Psoas muscle (tissue), 7 donors: ENCODE measurements at regions not wholly inside any gene's neighbourhood (a gene's known extent, or its start where the extent isn't known, plus 50 kb on each side); places are given as distances from the start of the nearest gene placed in this dataset.
A peak's percentile ranks its signal among the peaks of the same experiment; 100 is the strongest.

Experiments used
- ATAC-seq, 4 donors: fragments of 200-7000 bp; cut with Tn5 transposase; one replicate each; pipeline ENCODE4 v1.9.1; 2020; ENCODE audit warnings: moderate library complexity in 3 of 4, mild to moderate bottlenecking in 2 of 4
- DNase-seq, 2 donors: peaks; one replicate each; pipeline ENCODE4 v3.0.0-alpha.2; 2020
- H3K27ac ChIP-seq: fragments of 200-600 bp; one replicate; pipeline ENCODE4 v1.8.0; 2022
- H3K27me3 ChIP-seq, 3 donors: fragments of 200-600 bp in 1 of 3; one replicate each; pipeline versions ENCODE4 v1.6.1 to v1.8.0; 2013 to 2022; ENCODE audit warnings: low read length in 2 of 3, mild to moderate bottlenecking in 2 of 3, moderate library complexity in 1 of 3; ENCODE audit not compliant: insufficient read depth in 3 of 3
- H3K36me3 ChIP-seq, 2 donors: fragments of 200-600 bp in 1 of 2; one replicate each; pipeline versions ENCODE4 v1.6.1 to v1.8.0; 2013 to 2022; ENCODE audit warnings: low read depth in 1 of 2, mild to moderate bottlenecking in 1 of 2, moderate library complexity in 1 of 2; ENCODE audit not compliant: insufficient read depth in 1 of 2
- H3K4me1 ChIP-seq: fragments of 200-600 bp; one replicate; pipeline ENCODE4 v1.8.0; 2022
- H3K4me3 ChIP-seq: fragments of 200-600 bp; one replicate; pipeline ENCODE4 v1.8.0; 2022; ENCODE audit warnings: mild to moderate bottlenecking
- H3K9me3 ChIP-seq: fragments of 200-600 bp; one replicate; pipeline ENCODE4 v1.8.0; 2022
- CTCF ChIP-seq: fragments of 200-600 bp; IDR thresholded peaks from one replicate; pipeline ENCODE4 v1.8.0; 2022; ENCODE audit warnings: antibody characterized with exemption
- WGBS, 3 donors: extraction: QIAGEN DNeasy Blood & Tissue Kit; methylation state at CpG; one replicate each; pipeline versions ENCODE4 v1.1.6 to v1.1.7; 2013; 5-methylcytosine and 5-hydroxymethylcytosine counted together
- intact Hi-C, 2 donors: fragments of 100-400 bp; cut with DNase I; formaldehyde crosslinking; loops; one replicate each; pipeline versions ENCODE4 v1.11.0 to v1.14.2; 2022
- donor health status: healthy with polysubstance abuse.
- donor health status: DM: no; HTN: no; CAD: no; lungs with moderate emphysema.
- donor health status: Bipolar disorder and iron deficiency.
- donor health status: healthy.
- donor health status: DM: yes; HTN: yes; CAD: no.
- donor health status: DM: no; HTN: no; CAD: no.
- donor health status: DM: yes; HTN: yes; CAD: no.

GRCh38 chr10:4434105-4434504, 391.9 kb upstream of the AKR1E2 start:
- no peak for TF ChIP-seq CTCF
- Histone ChIP-seq H3K27me3 (no peaks in the 10 kb centered on the region), H3K36me3 (no peaks in the 10 kb centered on the region), H3K4me1 (no peaks in the 10 kb centered on the region), H3K4me3 (no peak overlapping the region), H3K9me3 (no peaks in the 10 kb centered on the region), H3K27ac (no peak overlapping the region)
- DNase-seq = no peak
- WGBS, 3 donors = 89 to 100% (median 97%) methylated on average over 3 of the region's 3 CpGs
- intact Hi-C loops = no loop called here
- no peak for ATAC-seq

GRCh38 chr10:4431114-4431863, 394.7 kb upstream of the AKR1E2 start:
- no peaks in the 10 kb centered on the region for H3K4me1 ChIP-seq
- no peak for ATAC-seq
- 57 to 68% (median 57%) methylated on average over 11 of the region's 11 CpGs for WGBS, 3 donors

GRCh38 chr10:4429571-4429970, 396.4 kb upstream of the AKR1E2 start:
- Histone ChIP-seq H3K9me3 (no peaks in the 10 kb centered on the region), H3K27ac (no peak overlapping the region), H3K4me1 (no peaks in the 10 kb centered on the region), H3K36me3 (no peaks in the 10 kb centered on the region), H3K27me3 (no peaks in the 10 kb centered on the region), H3K4me3 (no peak overlapping the region)
- ATAC-seq (peak in 1 of 4 donors; percentile 56), DNase-seq (peak; percentile 20 to 50)
- no peak for TF ChIP-seq CTCF
- 40 to 58% (median 47%) methylated on average over 9 of the region's 9 CpGs for WGBS, 3 donors
- intact Hi-C loops = no loop called here

More at GRCh38 chr10:4431114-4431863, 394.7 kb upstream of the AKR1E2 start:
- no peak overlapping the region for H3K4me3 ChIP-seq
- no peaks in the 10 kb centered on the region for H3K36me3 ChIP-seq
- no peaks in the 10 kb centered on the region for H3K27me3 ChIP-seq
- no peak for TF ChIP-seq CTCF
- H3K9me3 ChIP-seq = no peaks in the 10 kb centered on the region
- intact Hi-C loops = no loop called here
- no peak overlapping the region for H3K27ac ChIP-seq
- no peak for DNase-seq

GRCh38 chr10:4427532-4427931, 398.5 kb upstream of the AKR1E2 start:
- Histone ChIP-seq H3K4me3 (no peak overlapping the region), H3K27ac (no peak overlapping the region), H3K27me3 (no peaks in the 10 kb centered on the region), H3K36me3 (no peaks in the 10 kb centered on the region), H3K9me3 (no peaks in the 10 kb centered on the region), H3K4me1 (no peaks in the 10 kb centered on the region)
- ATAC-seq (no peak), DNase-seq (no peak)
- intact Hi-C loops = no loop called here
- WGBS, 3 donors = 22 to 42% (median 23%) methylated on average over 1 of the region's 1 CpG
- no peak for TF ChIP-seq CTCF

GRCh38 chr10:4426866-4427265, 399.1 kb upstream of the AKR1E2 start:
- no peak for TF ChIP-seq CTCF
- 86 to 92% (median 91%) methylated on average over 1 of the region's 1 CpG for WGBS, 3 donors
- no peaks in the 10 kb centered on the region for H3K36me3 ChIP-seq
- intact Hi-C loops = no loop called here
- no peaks in the 10 kb centered on the region for H3K9me3 ChIP-seq
- H3K27me3 ChIP-seq = no peaks in the 10 kb centered on the region
- H3K4me3 ChIP-seq = no peak overlapping the region
- ATAC-seq = no peak
- no peak overlapping the region for H3K27ac ChIP-seq
- no peaks in the 10 kb centered on the region for H3K4me1 ChIP-seq
- DNase-seq = no peak
